ENCODE measurements at regions not wholly inside any gene's neighbourhood (a gene's known extent, or its start where the extent isn't known, plus 50 kb on each side); places are given as distances from the start of the nearest gene placed in this dataset.

DNA sequence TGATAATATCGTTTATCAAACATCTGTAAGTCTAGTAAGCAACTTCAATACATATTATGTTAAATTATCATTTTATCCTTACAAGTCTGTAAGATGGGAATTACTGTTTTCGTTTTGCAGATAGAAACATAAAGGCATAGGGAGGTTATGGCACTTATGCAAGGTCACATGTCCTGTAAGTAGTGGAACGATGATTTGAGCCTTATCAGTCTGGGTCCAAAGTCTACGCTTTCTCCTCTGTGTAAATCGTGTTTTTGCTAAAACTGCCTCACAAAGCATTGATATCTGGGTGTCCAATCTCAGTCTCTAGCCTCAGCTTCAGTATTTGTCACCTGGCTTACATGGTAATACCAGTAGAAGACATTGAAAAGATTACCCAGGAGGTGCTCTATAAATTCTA, 174.9 kb upstream of the RASSF8 start:
- TF ChIP-seq, protein P1, sequence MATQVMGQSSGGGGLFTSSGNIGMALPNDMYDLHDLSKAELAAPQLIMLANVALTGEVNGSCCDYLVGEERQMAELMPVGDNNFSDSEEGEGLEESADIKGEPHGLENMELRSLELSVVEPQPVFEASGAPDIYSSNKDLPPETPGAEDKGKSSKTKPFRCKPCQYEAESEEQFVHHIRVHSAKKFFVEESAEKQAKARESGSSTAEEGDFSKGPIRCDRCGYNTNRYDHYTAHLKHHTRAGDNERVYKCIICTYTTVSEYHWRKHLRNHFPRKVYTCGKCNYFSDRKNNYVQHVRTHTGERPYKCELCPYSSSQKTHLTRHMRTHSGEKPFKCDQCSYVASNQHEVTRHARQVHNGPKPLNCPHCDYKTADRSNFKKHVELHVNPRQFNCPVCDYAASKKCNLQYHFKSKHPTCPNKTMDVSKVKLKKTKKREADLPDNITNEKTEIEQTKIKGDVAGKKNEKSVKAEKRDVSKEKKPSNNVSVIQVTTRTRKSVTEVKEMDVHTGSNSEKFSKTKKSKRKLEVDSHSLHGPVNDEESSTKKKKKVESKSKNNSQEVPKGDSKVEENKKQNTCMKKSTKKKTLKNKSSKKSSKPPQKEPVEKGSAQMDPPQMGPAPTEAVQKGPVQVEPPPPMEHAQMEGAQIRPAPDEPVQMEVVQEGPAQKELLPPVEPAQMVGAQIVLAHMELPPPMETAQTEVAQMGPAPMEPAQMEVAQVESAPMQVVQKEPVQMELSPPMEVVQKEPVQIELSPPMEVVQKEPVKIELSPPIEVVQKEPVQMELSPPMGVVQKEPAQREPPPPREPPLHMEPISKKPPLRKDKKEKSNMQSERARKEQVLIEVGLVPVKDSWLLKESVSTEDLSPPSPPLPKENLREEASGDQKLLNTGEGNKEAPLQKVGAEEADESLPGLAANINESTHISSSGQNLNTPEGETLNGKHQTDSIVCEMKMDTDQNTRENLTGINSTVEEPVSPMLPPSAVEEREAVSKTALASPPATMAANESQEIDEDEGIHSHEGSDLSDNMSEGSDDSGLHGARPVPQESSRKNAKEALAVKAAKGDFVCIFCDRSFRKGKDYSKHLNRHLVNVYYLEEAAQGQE (IDR thresholded peaks at IDR 0.05; ENCODE audit: low read depth) = no peak
- TF ChIP-seq, protein P2, sequence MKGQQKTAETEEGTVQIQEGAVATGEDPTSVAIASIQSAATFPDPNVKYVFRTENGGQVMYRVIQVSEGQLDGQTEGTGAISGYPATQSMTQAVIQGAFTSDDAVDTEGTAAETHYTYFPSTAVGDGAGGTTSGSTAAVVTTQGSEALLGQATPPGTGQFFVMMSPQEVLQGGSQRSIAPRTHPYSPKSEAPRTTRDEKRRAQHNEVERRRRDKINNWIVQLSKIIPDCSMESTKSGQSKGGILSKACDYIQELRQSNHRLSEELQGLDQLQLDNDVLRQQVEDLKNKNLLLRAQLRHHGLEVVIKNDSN (IDR thresholded peaks at IDR 0.05) = no peak
- no peak for TF ChIP-seq TCF12 (IDR thresholded peaks at IDR 0.05; ENCODE audit: low read depth)
- no peak for TF ChIP-seq EP300 (IDR thresholded peaks at IDR 0.05; ENCODE audit: borderline replicate concordance)
- TF ChIP-seq EGR1 (IDR thresholded peaks at IDR 0.05) = no peak
- no peak for TF ChIP-seq TAF1 (IDR thresholded peaks at IDR 0.05; ENCODE audit: low read depth)
- TF ChIP-seq YY1 (IDR thresholded peaks at IDR 0.05; ENCODE audit: low read depth) = no peak
- TF ChIP-seq, protein P3, sequence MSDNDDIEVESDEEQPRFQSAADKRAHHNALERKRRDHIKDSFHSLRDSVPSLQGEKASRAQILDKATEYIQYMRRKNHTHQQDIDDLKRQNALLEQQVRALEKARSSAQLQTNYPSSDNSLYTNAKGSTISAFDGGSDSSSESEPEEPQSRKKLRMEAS (IDR thresholded peaks at IDR 0.05) = no peak
- TF ChIP-seq NFIC (IDR thresholded peaks at IDR 0.05) = no peak
